ENCODE measurements at regions not wholly inside any gene's neighbourhood (a gene's known extent, or its start where the extent isn't known, plus 50 kb on each side); places are given as distances from the start of the nearest gene placed in this dataset.

- no peaks in the 10 kb centered on the region for H3K4me1 ChIP-seq
- H3K36me3 ChIP-seq, result no peaks in the 10 kb centered on the region
- H3K4me3 ChIP-seq, result no peak overlapping the region
- TF ChIP-seq CTCF (IDR thresholded peaks at IDR 0.05), result no peak
- H3K27me3 ChIP-seq (ENCODE audit: low read depth), result no peaks in the 10 kb centered on the region
- ATAC-seq, result no peak
- DNase-seq, result no peak
- H3K27ac ChIP-seq, result no peak overlapping the region
- intact Hi-C loops (cut with DNase I), result no loop called here
- no peaks in the 10 kb centered on the region for H3K9me3 ChIP-seq
Measured at GRCh38 chr5:17000291-17000939, 64.3 kb upstream of the MYO10 start.

- no peak overlapping the region for H3K4me3 ChIP-seq
- H3K27me3 ChIP-seq (ENCODE audit: low read depth), result no peaks in the 10 kb centered on the region
- H3K4me1 ChIP-seq, result no peaks in the 10 kb centered on the region
- H3K9me3 ChIP-seq, result no peaks in the 10 kb centered on the region
- no peak for ATAC-seq
- intact Hi-C loops (cut with DNase I), result no loop called here
- no peak for TF ChIP-seq CTCF (IDR thresholded peaks at IDR 0.05)
- no peak for DNase-seq
- H3K27ac ChIP-seq, result no peak overlapping the region
- H3K36me3 ChIP-seq, result no peaks in the 10 kb centered on the region
Measured at GRCh38 chr5:17001428-17001827, 65.3 kb upstream of the MYO10 start.

GRCh38 chr5:17004441-17005106, 68.5 kb upstream of the MYO10 start:
- no peaks in the 10 kb centered on the region for H3K4me1 ChIP-seq
- no peaks in the 10 kb centered on the region for H3K36me3 ChIP-seq
- intact Hi-C loops (cut with DNase I), result no loop called here
- H3K27ac ChIP-seq, result no peak overlapping the region
- ATAC-seq (no peak), DNase-seq (no peak)
- H3K9me3 ChIP-seq, result no peaks in the 10 kb centered on the region
- H3K27me3 ChIP-seq (ENCODE audit: low read depth), result no peaks in the 10 kb centered on the region
- TF ChIP-seq CTCF (IDR thresholded peaks at IDR 0.05), result no peak
- H3K4me3 ChIP-seq, result no peak overlapping the region

- DNase-seq (no peak), ATAC-seq (no peak)
- Histone ChIP-seq H3K27ac (no peak overlapping the region), H3K9me3 (no peaks in the 10 kb centered on the region), H3K36me3 (no peaks in the 10 kb centered on the region), H3K27me3 (ENCODE audit: low read depth) (no peaks in the 10 kb centered on the region), H3K4me3 (no peak overlapping the region), H3K4me1 (no peaks in the 10 kb centered on the region)
- TF ChIP-seq CTCF (IDR thresholded peaks at IDR 0.05), result no peak
- intact Hi-C loops (cut with DNase I), result no loop called here
Measured at GRCh38 chr5:17005107-17005828, 69.2 kb upstream of the MYO10 start.

- Histone ChIP-seq H3K27me3 (ENCODE audit: low read depth) (no peaks in the 10 kb centered on the region), H3K9me3 (no peaks in the 10 kb centered on the region), H3K4me3 (no peak overlapping the region), H3K27ac (no peak overlapping the region), H3K36me3 (no peaks in the 10 kb centered on the region), H3K4me1 (no peaks in the 10 kb centered on the region)
- intact Hi-C loops (cut with DNase I), result no loop called here
- TF ChIP-seq CTCF (IDR thresholded peaks at IDR 0.05), result no peak
- DNase-seq (no peak), ATAC-seq (no peak)
Measured at GRCh38 chr5:17012289-17012688, 76.2 kb upstream of the MYO10 start.
